ENCODE measurements at regions not wholly inside any gene's neighbourhood (a gene's known extent, or its start where the extent isn't known, plus 50 kb on each side); places are given as distances from the start of the nearest gene placed in this dataset.

- no peak for TF ChIP-seq POLR2A (IDR thresholded peaks at IDR 0.05; ENCODE audit: low read depth, low read length)
- no peak for TF ChIP-seq POLR2AphosphoS5 (IDR thresholded peaks at IDR 0.05; ENCODE audit: low read depth, low read length)
Measured at GRCh38 chr5:5756762-5757161, 334.3 kb downstream of the ICE1 start.

Measured in GM12892 (cell line).